ENCODE measurements at regions not wholly inside any gene's neighbourhood (a gene's known extent, or its start where the extent isn't known, plus 50 kb on each side); places are given as distances from the start of the nearest gene placed in this dataset.
A peak's percentile ranks its signal among the peaks of the same experiment; 100 is the strongest.

GRCh38 chr2:235334179-235334578 is 159.7 kb upstream of the AGAP1 start:
- ATAC-seq (peak in 1 of 4 donors; percentile 42), DNase-seq (no peak)
- Histone ChIP-seq H3K27ac (no peak overlapping the region), H3K4me1 (no peaks in the 10 kb centered on the region), H3K36me3 (no peaks in the 10 kb centered on the region), H3K9me3 (no peaks in the 10 kb centered on the region), H3K4me3 (no peak overlapping the region), H3K27me3 (no peaks in the 10 kb centered on the region)
- intact Hi-C loops (cut with DNase I), result no loop called here
- TF ChIP-seq, protein P1, sequence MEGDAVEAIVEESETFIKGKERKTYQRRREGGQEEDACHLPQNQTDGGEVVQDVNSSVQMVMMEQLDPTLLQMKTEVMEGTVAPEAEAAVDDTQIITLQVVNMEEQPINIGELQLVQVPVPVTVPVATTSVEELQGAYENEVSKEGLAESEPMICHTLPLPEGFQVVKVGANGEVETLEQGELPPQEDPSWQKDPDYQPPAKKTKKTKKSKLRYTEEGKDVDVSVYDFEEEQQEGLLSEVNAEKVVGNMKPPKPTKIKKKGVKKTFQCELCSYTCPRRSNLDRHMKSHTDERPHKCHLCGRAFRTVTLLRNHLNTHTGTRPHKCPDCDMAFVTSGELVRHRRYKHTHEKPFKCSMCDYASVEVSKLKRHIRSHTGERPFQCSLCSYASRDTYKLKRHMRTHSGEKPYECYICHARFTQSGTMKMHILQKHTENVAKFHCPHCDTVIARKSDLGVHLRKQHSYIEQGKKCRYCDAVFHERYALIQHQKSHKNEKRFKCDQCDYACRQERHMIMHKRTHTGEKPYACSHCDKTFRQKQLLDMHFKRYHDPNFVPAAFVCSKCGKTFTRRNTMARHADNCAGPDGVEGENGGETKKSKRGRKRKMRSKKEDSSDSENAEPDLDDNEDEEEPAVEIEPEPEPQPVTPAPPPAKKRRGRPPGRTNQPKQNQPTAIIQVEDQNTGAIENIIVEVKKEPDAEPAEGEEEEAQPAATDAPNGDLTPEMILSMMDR (IDR thresholded peaks at IDR 0.05), result no peak
- no peak for TF ChIP-seq POLR2A (IDR thresholded peaks at IDR 0.05)
- 32% methylated on average over 3 of the region's 4 CpGs for WGBS (ENCODE audit: insufficient coverage, low coverage, low lambda C conversion rate, missing lambda C conversion rate)

GRCh38 chr2:235343156-235343774 is 150.6 kb upstream of the AGAP1 start:
- Histone ChIP-seq H3K27ac (no peak overlapping the region), H3K4me1 (no peaks in the 10 kb centered on the region), H3K36me3 (no peaks in the 10 kb centered on the region), H3K9me3 (no peaks in the 10 kb centered on the region), H3K27me3 (no peaks in the 10 kb centered on the region), H3K4me3 (no peak overlapping the region)
- 46% methylated on average over 5 of the region's 9 CpGs for WGBS (ENCODE audit: insufficient coverage, low coverage, low lambda C conversion rate, missing lambda C conversion rate)
- peak in 1 of 4 donors; percentile 13 for ATAC-seq
- DNase-seq, result no peak
- no peak for TF ChIP-seq POLR2A (IDR thresholded peaks at IDR 0.05)
- TF ChIP-seq, protein P1 (IDR thresholded peaks at IDR 0.05), result no peak
- intact Hi-C loops (cut with DNase I), result no loop called here

- no peaks in the 10 kb centered on the region for H3K27me3 ChIP-seq
- ATAC-seq (peak in 1 of 4 donors; percentile 36), DNase-seq (no peak)
- no peaks in the 10 kb centered on the region for H3K4me1 ChIP-seq
- no peak overlapping the region for H3K4me3 ChIP-seq
- H3K27ac ChIP-seq, result no peak overlapping the region
- TF ChIP-seq, protein P1 (IDR thresholded peaks at IDR 0.05), result no peak
- no peak for TF ChIP-seq POLR2A (IDR thresholded peaks at IDR 0.05)
- intact Hi-C loops (cut with DNase I), result no loop called here
- 69% methylated on average over 9 of the region's 10 CpGs for WGBS (ENCODE audit: insufficient coverage, low coverage, low lambda C conversion rate, missing lambda C conversion rate)
- no peaks in the 10 kb centered on the region for H3K9me3 ChIP-seq
- H3K36me3 ChIP-seq, result no peaks in the 10 kb centered on the region
Measured at GRCh38 chr2:235343869-235344268, 150.0 kb upstream of the AGAP1 start.

DNA sequence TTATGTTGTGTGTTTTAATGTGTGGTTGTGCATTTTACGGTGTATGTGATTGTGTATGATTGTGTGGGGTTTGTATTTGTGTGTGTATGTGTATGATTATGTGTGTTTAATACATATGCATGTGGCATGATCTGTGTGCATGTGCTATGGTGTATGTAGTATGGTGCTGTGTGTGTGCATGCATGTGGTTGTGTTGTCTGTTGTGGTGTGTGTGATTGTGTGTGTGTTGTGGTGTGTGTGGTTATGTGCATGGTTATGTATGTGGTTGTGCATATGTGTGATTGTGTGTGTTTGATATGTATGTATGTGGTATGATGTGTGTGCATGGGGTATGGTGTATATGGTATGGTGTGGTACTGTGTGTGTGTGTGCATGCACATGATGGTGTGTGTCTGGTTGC is 148.1 kb upstream of the AGAP1 start:
- no peak overlapping the region for H3K4me3 ChIP-seq

More for the DNA sequence above, 148.1 kb upstream of the AGAP1 start:
- no peaks in the 10 kb centered on the region for H3K9me3 ChIP-seq
- no peaks in the 10 kb centered on the region for H3K27me3 ChIP-seq
- TF ChIP-seq, protein P1 (IDR thresholded peaks at IDR 0.05), result no peak
- no peak for TF ChIP-seq POLR2A (IDR thresholded peaks at IDR 0.05)
- no peak for DNase-seq
- intact Hi-C loops (cut with DNase I), result no loop called here
- no peak for ATAC-seq
- H3K27ac ChIP-seq, result no peak overlapping the region
- no peaks in the 10 kb centered on the region for H3K36me3 ChIP-seq
- 78% methylated on average over 1 of the region's 1 CpG for WGBS (ENCODE audit: insufficient coverage, low coverage, low lambda C conversion rate, missing lambda C conversion rate)
- no peaks in the 10 kb centered on the region for H3K4me1 ChIP-seq
